ENCODE measurements at regions not wholly inside any gene's neighbourhood (a gene's known extent, or its start where the extent isn't known, plus 50 kb on each side); places are given as distances from the start of the nearest gene placed in this dataset.

DNA sequence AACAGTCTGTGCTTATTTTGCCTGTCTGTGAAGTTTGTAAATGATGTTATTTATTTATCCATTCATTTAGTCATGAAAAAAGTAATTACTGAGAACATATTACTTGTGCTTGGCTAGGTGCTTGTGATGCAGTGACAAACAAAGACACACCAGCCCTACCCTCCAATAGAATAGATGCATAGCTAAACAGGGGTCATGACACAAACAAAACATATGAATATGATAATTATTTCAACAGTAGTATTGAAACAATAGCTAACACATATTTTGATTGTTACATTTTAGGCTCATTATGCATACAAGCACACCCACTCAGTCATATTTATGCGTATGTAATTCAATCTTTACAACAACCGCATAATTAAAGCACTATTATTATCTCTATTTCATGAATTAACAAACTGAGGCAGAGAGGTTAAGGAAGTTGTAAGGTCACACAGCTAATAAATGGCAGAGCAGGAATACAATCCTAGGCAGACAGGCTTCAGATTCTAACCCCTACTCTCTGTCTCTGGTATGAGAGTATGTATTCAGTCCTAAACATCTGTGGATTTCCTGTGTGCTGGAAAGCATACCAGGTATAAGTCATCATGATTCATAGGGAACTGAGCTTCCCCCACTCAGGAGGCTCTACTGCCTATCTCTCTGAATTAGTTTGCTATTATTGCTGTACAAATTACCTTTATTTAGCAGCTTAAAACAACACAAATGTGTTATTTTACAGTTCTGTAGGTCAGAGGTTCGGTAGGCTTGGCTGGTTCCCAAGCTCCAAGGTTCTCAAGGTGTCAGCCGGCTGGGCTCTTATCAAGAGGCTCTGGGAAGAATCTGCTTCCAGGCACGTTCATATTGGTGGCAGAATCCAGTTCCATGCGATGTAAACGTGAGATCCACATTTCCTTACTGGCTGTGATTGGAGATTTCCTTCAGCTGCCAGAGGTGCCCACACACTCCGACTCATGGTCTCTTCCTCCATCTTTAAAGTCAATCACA lies 509.4 kb downstream of the GALC start:
- no peaks in the 10 kb centered on the region for H3K27me3 ChIP-seq
- H3K9me3 ChIP-seq (replicated peaks in 1 of 11): peaks cover 0 to 16% (median 0%) of the 10 kb centered on the region in 11 experiments; a peak in 2 of 22 replicates
- H3K4me1 ChIP-seq: peaks cover 0 to 9% (median 0%) of the 10 kb centered on the region in 10 experiments; a peak in 3 of 20 replicates
- no peaks in the 10 kb centered on the region for H3K36me3 ChIP-seq
- no peak overlapping the region for H3K9ac ChIP-seq
- no peaks in the 10 kb centered on the region for H4K20me1 ChIP-seq
- no peak overlapping the region for H3K4me3 ChIP-seq
- no peak overlapping the region for H3K4me2 ChIP-seq
- TF ChIP-seq Cebpa-rat (IDR thresholded peaks at IDR 0.05): no peak
- no peak overlapping the region for H3K27ac ChIP-seq

DNA sequence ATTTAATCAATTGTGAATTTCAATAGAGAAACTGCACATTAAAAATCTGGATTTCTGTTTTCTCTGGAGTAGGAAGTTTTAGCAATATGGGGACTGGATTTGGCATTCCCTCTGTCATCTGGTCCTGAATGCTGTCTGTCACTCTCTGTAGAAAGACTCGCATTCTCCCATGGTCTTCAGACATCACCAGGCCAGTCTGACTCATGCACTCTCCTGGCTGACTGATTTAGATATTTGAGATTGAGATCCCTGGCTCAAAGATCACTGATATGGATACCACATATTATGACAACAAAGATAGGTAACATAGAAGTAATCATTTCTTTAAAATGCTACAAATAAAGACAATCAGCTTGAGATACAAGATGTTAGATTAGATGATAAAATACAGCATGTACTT lies 524.5 kb downstream of the GALC start:
- no peak overlapping the region for H3K27ac ChIP-seq
- H3K4me1 ChIP-seq: no peaks in the 10 kb centered on the region
- H4K20me1 ChIP-seq: no peaks in the 10 kb centered on the region
- H3K9ac ChIP-seq: no peak overlapping the region
- H3K4me3 ChIP-seq: no peak overlapping the region
- no peaks in the 10 kb centered on the region for H3K9me3 ChIP-seq (replicated peaks in 1 of 11)
- no peaks in the 10 kb centered on the region for H3K36me3 ChIP-seq
- H3K4me2 ChIP-seq: no peak overlapping the region
- no peaks in the 10 kb centered on the region for H3K27me3 ChIP-seq
- TF ChIP-seq Cebpa-rat (IDR thresholded peaks at IDR 0.05): no peak

DNA sequence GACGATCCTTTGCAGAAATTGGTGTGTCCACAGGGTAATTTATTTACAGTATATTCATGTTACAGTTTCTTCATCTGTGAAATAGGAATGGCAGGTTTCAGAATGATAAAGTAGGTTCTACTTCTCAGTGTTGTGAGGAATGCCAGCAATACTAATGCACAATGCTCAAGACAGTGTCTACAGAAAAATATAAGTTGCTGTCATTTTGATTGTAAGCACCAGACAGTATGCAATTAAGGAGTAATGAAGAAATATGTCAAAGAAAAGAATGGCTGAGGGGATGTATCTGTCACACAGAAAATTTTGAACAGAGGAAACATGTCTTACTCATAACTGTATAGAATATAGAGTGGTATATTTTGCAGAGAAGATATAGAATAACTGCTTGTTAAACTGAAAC lies 525.4 kb downstream of the GALC start:
- no peak for TF ChIP-seq Cebpa-rat (IDR thresholded peaks at IDR 0.05)
- Histone ChIP-seq H3K36me3 (no peaks in the 10 kb centered on the region), H3K9me3 (replicated peaks in 1 of 11) (no peaks in the 10 kb centered on the region), H3K27ac (no peak overlapping the region), H3K4me1 (no peaks in the 10 kb centered on the region), H4K20me1 (no peaks in the 10 kb centered on the region), H3K27me3 (no peaks in the 10 kb centered on the region), H3K4me2 (no peak overlapping the region), H3K4me3 (no peak overlapping the region), H3K9ac (no peak overlapping the region)

DNA sequence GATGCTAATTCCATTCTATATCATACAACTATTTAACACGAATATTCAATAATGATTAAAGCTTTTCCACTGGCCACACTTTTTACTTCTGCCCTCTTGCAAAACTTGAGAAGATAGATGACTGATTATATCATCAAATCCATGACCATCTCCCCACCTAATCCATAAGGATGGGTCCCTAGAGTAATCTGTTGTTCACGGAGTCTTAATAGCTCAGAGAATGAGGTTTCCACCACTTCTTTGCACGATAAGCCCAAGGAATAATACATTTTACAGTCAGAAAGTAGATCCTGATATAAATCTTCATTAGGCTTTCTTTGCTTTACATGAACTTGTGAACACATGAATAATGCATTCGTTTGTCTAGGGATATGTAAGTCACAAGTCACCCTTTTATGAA lies 527.2 kb downstream of the GALC start:
- H3K27ac ChIP-seq: no peak overlapping the region
- no peak overlapping the region for H3K4me2 ChIP-seq
- no peak for TF ChIP-seq Cebpa-rat (IDR thresholded peaks at IDR 0.05)
- H3K36me3 ChIP-seq: no peaks in the 10 kb centered on the region
- H3K9ac ChIP-seq: no peak overlapping the region
- no peaks in the 10 kb centered on the region for H4K20me1 ChIP-seq
- no peaks in the 10 kb centered on the region for H3K27me3 ChIP-seq
- H3K4me3 ChIP-seq: no peak overlapping the region
- H3K4me1 ChIP-seq: no peaks in the 10 kb centered on the region
- H3K9me3 ChIP-seq (replicated peaks in 1 of 11): no peaks in the 10 kb centered on the region

DNA sequence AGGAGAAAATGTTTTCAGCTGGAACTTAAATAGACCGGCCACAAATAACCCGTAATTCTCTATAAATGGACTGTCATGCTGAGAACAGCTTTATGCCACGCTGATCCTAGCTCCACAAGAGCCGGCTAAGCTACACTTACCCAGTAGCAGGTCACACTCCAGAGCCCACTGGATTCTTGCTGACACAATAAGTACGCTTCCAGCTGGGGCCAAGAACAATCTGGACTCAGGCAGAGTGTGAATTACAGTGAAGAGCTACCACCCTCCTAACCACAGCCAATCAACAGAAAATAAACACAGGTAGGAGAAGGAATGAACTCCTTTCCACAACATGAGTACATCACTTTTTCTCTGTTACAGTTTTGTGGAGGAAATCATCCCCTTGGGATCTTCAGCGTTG lies 531.3 kb downstream of the GALC start:
- H3K36me3 ChIP-seq: no peaks in the 10 kb centered on the region
- no peaks in the 10 kb centered on the region for H3K4me1 ChIP-seq
- no peaks in the 10 kb centered on the region for H4K20me1 ChIP-seq
- no peak overlapping the region for H3K27ac ChIP-seq
- H3K9ac ChIP-seq: no peak overlapping the region
- H3K4me3 ChIP-seq: no peak overlapping the region
- H3K27me3 ChIP-seq: no peaks in the 10 kb centered on the region
- no peak overlapping the region for H3K4me2 ChIP-seq
- no peaks in the 10 kb centered on the region for H3K9me3 ChIP-seq (replicated peaks in 1 of 11)
- no peak for TF ChIP-seq Cebpa-rat (IDR thresholded peaks at IDR 0.05)

DNA sequence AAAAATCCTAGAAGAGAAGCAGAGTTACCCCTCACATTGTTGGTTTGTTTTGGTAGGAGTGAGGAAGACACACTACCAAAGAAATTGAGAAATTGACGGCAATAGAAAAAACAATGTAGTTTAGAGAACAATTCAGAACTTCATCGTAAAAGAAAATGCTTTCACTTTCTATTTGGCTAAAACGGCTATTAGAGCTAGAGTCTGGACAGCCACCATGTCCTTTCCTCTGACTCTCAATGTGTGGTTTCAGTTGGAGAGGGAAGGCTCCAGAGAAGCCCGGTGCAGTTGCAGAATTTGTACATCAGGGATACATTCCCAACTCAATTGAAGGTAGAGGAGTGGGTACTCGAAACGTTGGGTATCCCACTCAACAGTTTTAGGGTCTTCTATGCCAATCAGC lies 535.3 kb downstream of the GALC start:
- Histone ChIP-seq H3K4me3 (no peak overlapping the region), H3K9ac (no peak overlapping the region), H3K36me3 (no peaks in the 10 kb centered on the region), H3K27ac (no peak overlapping the region), H3K4me1 (no peaks in the 10 kb centered on the region), H3K4me2 (no peak overlapping the region), H4K20me1 (no peaks in the 10 kb centered on the region), H3K9me3 (replicated peaks in 1 of 11) (no peaks in the 10 kb centered on the region), H3K27me3 (no peaks in the 10 kb centered on the region)
- no peak for TF ChIP-seq Cebpa-rat (IDR thresholded peaks at IDR 0.05)

DNA sequence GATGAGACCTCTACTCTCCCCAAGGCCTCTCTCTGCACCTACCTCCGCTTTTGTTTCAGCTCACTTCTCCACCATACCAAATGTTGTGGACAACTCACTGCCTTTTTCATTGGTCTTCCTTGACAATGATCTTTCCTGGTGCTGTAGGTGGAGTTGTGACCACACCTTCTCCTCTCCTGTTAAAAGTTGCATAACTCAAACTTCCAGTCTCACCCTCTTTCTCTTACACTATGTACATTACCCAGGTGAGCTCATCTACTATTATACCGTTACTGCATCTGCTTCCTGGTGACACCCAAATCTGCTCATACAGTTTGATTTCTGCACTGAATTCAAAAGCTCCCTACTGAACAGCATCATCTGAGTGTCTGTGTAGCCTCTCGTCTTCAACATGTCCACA lies 542.8 kb downstream of the GALC start:
- Histone ChIP-seq H3K36me3 (no peaks in the 10 kb centered on the region), H3K9ac (no peak overlapping the region), H3K9me3 (replicated peaks in 1 of 11) (no peaks in the 10 kb centered on the region), H3K4me1 (no peaks in the 10 kb centered on the region), H3K4me2 (no peak overlapping the region), H4K20me1 (no peaks in the 10 kb centered on the region), H3K27ac (no peak overlapping the region), H3K27me3 (no peaks in the 10 kb centered on the region), H3K4me3 (no peak overlapping the region)
- no peak for TF ChIP-seq Cebpa-rat (IDR thresholded peaks at IDR 0.05)

DNA sequence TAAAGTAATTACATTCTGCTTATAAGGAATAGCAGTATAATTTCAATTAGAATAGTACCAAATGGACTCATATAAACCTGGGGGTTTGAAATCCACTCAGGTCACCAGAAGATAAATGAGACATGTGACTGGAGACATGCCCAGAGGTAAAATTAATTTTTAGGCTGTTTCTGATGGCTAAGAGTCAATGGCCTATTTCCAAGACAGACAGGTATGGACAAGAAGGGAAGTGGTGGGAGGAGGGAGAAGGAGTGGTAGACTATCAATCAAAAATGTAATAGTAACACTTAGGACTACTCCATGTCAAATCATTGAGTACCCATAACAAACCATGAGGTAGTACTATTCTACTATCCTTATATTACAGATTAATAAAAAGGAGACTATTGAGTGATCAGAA lies 544.0 kb downstream of the GALC start:
- Histone ChIP-seq H3K27ac (no peak overlapping the region), H3K27me3 (no peaks in the 10 kb centered on the region)
- TF ChIP-seq Cebpa-rat (IDR thresholded peaks at IDR 0.05): no peak

DNA sequence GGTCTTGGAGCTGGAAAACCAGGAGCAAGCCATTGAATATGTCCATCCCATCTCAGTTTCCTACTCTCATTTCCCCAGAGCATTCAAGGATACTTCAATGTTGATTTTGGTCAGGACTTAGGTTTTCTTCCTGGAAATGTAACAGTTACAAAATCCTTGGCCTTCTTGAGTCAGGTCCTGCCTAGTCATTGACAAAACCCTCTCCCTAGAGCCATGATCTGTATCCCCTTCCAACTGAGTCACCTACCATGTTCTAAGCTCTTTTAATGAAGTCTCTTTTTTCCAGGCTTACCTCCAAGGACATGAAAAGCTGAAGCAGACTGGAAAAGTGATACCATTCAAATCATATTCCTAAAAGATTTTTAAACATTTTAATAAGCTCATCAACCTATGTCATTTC lies 549.2 kb downstream of the GALC start:
- H3K36me3 ChIP-seq: no peaks in the 10 kb centered on the region
- no peak overlapping the region for H3K9ac ChIP-seq
- H3K4me3 ChIP-seq: no peak overlapping the region
- no peaks in the 10 kb centered on the region for H3K4me1 ChIP-seq
- H3K9me3 ChIP-seq (replicated peaks in 1 of 11): no peaks in the 10 kb centered on the region
- no peak overlapping the region for H3K4me2 ChIP-seq
- TF ChIP-seq Cebpa-rat (IDR thresholded peaks at IDR 0.05): no peak
- no peaks in the 10 kb centered on the region for H4K20me1 ChIP-seq
- no peak overlapping the region for H3K27ac ChIP-seq
- H3K27me3 ChIP-seq: no peaks in the 10 kb centered on the region

More for the DNA sequence above, 544.0 kb downstream of the GALC start:
- H3K4me2 ChIP-seq: no peak overlapping the region
- H3K4me3 ChIP-seq: no peak overlapping the region
- no peaks in the 10 kb centered on the region for H3K4me1 ChIP-seq
- no peaks in the 10 kb centered on the region for H3K36me3 ChIP-seq
- no peak overlapping the region for H3K9ac ChIP-seq
- H4K20me1 ChIP-seq: no peaks in the 10 kb centered on the region
- no peaks in the 10 kb centered on the region for H3K9me3 ChIP-seq (replicated peaks in 1 of 11)

DNA sequence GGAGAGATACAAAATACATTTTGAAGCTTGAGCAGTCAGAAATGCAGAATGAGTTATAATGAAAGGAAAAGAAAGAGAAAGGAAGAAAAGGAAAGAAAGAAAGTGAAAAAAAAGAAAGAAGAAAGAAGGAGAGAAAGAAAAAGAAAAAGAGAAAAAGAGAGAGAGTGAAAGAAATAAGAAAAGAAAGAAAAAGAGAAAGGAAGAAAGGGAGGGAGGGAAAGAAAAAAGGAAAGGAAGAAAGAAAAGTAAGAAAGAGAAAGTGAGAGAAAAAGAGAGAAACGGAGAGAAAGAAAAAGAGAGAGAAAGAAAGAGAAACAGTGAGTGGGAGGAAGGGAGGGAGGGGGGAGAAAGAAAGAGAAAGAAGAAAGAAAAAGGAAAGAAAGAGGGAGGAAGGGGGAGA lies 549.9 kb downstream of the GALC start:
- Histone ChIP-seq H3K27me3 (no peaks in the 10 kb centered on the region), H3K27ac (no peak overlapping the region), H3K4me2 (no peak overlapping the region), H4K20me1 (no peaks in the 10 kb centered on the region), H3K9ac (no peak overlapping the region), H3K9me3 (replicated peaks in 1 of 11) (no peaks in the 10 kb centered on the region), H3K4me3 (no peak overlapping the region), H3K4me1 (no peaks in the 10 kb centered on the region), H3K36me3 (no peaks in the 10 kb centered on the region)
- TF ChIP-seq Cebpa-rat (IDR thresholded peaks at IDR 0.05): no peak
